Thyroid gland (tissue), 4 donors: ENCODE measurements at regions not wholly inside any gene's neighbourhood (a gene's known extent, or its start where the extent isn't known, plus 50 kb on each side); places are given as distances from the start of the nearest gene placed in this dataset.

Experiments used
- CTCF ChIP-seq, 6 experiments: fragments of 200-600 bp in 3 of 6; fragments of 450-650 bp in 3 of 6; sonication (generic) in 3 of 6; IDR thresholded peaks; one replicate each; pipeline ENCODE4 v1.5.1; 2016 to 2019; ENCODE audit warnings: antibody characterized with exemption in 6 of 6, mild to moderate bottlenecking in 2 of 6, inconsistent platforms in 1 of 6, moderate library complexity in 1 of 6
- POLR2A ChIP-seq, 2 donors: fragments of 450-650 bp; IDR thresholded peaks; one replicate each; pipeline ENCODE4 v1.6.1; 2017; ENCODE audit warnings: antibody characterized with exemption in 2 of 2, mild to moderate bottlenecking in 2 of 2, moderate library complexity in 1 of 2

GRCh38 chr5:82375488-82376244 is 97.5 kb upstream of the RPS23 start:
- no peak for TF ChIP-seq POLR2A (IDR thresholded peaks at IDR 0.05)
- TF ChIP-seq CTCF (IDR thresholded peaks at IDR 0.05), result no peak
